IMR-90 (cell line): ENCODE measurements at regions not wholly inside any gene's neighbourhood (a gene's known extent, or its start where the extent isn't known, plus 50 kb on each side); places are given as distances from the start of the nearest gene placed in this dataset.

ENCODE experiments used
- ATAC-seq: fragments of 200-7000 bp; cut with Tn5 transposase; 2 replicates; pipeline ENCODE4 v1.9.1; 2020; ENCODE audit warnings: low read depth, mild to moderate bottlenecking, moderate library complexity
- BruUV-seq: library from RNA; stranded (reverse); fragments of 400-500 nt; replicated peaks from 2 replicates; lab custom pipeline; 2021; lab: Mats Ljungman, UMichigan
- CTCF ChIA-PET: fragments of 300-600 bp; formaldehyde crosslinking; extraction: SDS; loops from one replicate; lab custom pipeline; 2021; ENCODE audit warnings: antibody characterized with exemption; lab: Yijun Ruan, JAX
- POLR2A ChIA-PET: fragments of 300-600 bp; sonication (Branson Sonifier 250); formaldehyde crosslinking; loops from one replicate; lab custom pipeline; 2022; ENCODE audit warnings: antibody characterized with exemption; ENCODE audit not compliant: unreplicated experiment; lab: Charles Lee
- DNase-seq: peaks from one replicate; pipeline ENCODE4 v3.0.0; 2013
- H2AFZ ChIP-seq: replicated peaks from 2 replicates; pipeline ENCODE3; 2013; ENCODE audit warnings: low read length, mild to moderate bottlenecking; ENCODE audit not compliant: poor library complexity
- H2AK5ac ChIP-seq: 2 replicates; pipeline ENCODE4 v1.6.1; 2013; ENCODE audit warnings: low read depth, low read length, inconsistent platforms
- H2AK9ac ChIP-seq: replicated peaks from 2 replicates; pipeline ENCODE3; 2013; ENCODE audit warnings: mild to moderate bottlenecking, low read depth, low read length, moderate library complexity; ENCODE audit not compliant: poor library complexity
- H2BK120ac ChIP-seq: 2 replicates; pipeline ENCODE4 v1.6.1; 2013; ENCODE audit warnings: low read depth, low read length, inconsistent platforms
- H2BK15ac ChIP-seq: 3 replicates; pipeline ENCODE4 v1.6.1; 2013; ENCODE audit warnings: low read depth, low read length, inconsistent platforms
- H2BK20ac ChIP-seq: 2 replicates; pipeline ENCODE4 v1.6.1; 2013; ENCODE audit warnings: low read depth, mild to moderate bottlenecking, inconsistent platforms, low read length, moderate library complexity
- H2BK5ac ChIP-seq: 2 replicates; pipeline ENCODE4 v1.6.1; 2013; ENCODE audit warnings: mild to moderate bottlenecking, low read depth, low read length, inconsistent platforms; ENCODE audit not compliant: poor library complexity, severe bottlenecking
- H3K14ac ChIP-seq: replicated peaks from 2 replicates; pipeline ENCODE4 v1.6.1; 2013; ENCODE audit warnings: low read depth, low read length, inconsistent platforms
- H3K18ac ChIP-seq: 2 replicates; pipeline ENCODE4 v1.6.1; 2013; ENCODE audit warnings: low read depth, low read length, control low read depth
- H3K23ac ChIP-seq: 2 replicates; pipeline ENCODE4 v1.6.1; 2013; ENCODE audit warnings: low read depth, low read length, inconsistent platforms
- H3K27ac ChIP-seq: 2 replicates; pipeline ENCODE4 v1.5.1; 2013; ENCODE audit warnings: mild to moderate bottlenecking, control low read depth, low read length; ENCODE audit not compliant: insufficient read depth
- H3K27me3 ChIP-seq: 2 replicates; pipeline ENCODE4 v1.6.1; 2013; ENCODE audit warnings: low read length; ENCODE audit not compliant: control insufficient read depth, insufficient read depth
- H3K36me3 ChIP-seq: 2 replicates; pipeline ENCODE4 v1.6.1; 2013; ENCODE audit warnings: low read length, mixed read lengths; ENCODE audit not compliant: control insufficient read depth, insufficient read depth
- H3K4ac ChIP-seq: 2 replicates; pipeline ENCODE4 v1.6.1; 2013; ENCODE audit warnings: low read depth, low read length, inconsistent platforms
- H3K4me1 ChIP-seq: 2 replicates; pipeline ENCODE4 v1.6.1; 2013; ENCODE audit warnings: low read length, mixed read lengths; ENCODE audit not compliant: control insufficient read depth, insufficient read depth
- H3K4me2 ChIP-seq: 2 replicates; pipeline ENCODE4 v1.6.1; 2013; ENCODE audit warnings: low read depth, mild to moderate bottlenecking, control low read depth, low read length, moderate library complexity
- H3K4me3 ChIP-seq: 2 replicates; pipeline ENCODE4 v1.5.1; 2013; ENCODE audit warnings: low read depth, mild to moderate bottlenecking, control low read depth, low read length, moderate library complexity; ENCODE audit not compliant: insufficient read depth
- H3K56ac ChIP-seq: 2 replicates; pipeline ENCODE4 v1.6.1; 2013; ENCODE audit warnings: low read length, inconsistent platforms; ENCODE audit not compliant: insufficient read depth; ENCODE audit errors: extremely low read depth
- H3K79me1 ChIP-seq, 2 experiments: 2 replicates each; pipeline ENCODE4 v1.6.1; 2013; ENCODE audit warnings: low read length in 2 of 2, inconsistent platforms in 1 of 2, low read depth in 1 of 2
- H3K9ac ChIP-seq: 2 replicates; pipeline ENCODE4 v1.6.1; 2013; ENCODE audit warnings: low read depth, low read length, control low read depth
- H3K9me1 ChIP-seq: 2 replicates; pipeline ENCODE4 v1.6.1; 2013; ENCODE audit warnings: low read length, inconsistent platforms; ENCODE audit not compliant: insufficient read depth
- H3K9me3 ChIP-seq: 2 replicates; pipeline ENCODE4 v1.6.1; 2013; ENCODE audit warnings: low read length; ENCODE audit not compliant: control insufficient read depth, insufficient read depth
- H4K20me1 ChIP-seq: 2 replicates; pipeline ENCODE4 v1.6.1; 2013; ENCODE audit warnings: low read length, inconsistent platforms; ENCODE audit not compliant: insufficient read depth
- H4K5ac ChIP-seq: 2 replicates; pipeline ENCODE4 v1.6.1; 2013; ENCODE audit warnings: mild to moderate bottlenecking, low read depth, low read length, control low read depth
- H4K8ac ChIP-seq, 2 experiments: 2 replicates each; pipeline ENCODE4 v1.6.1; 2013; ENCODE audit warnings: low read depth in 2 of 2, low read length in 2 of 2, control low read depth in 1 of 2, inconsistent platforms in 1 of 2
- H4K91ac ChIP-seq: 2 replicates; pipeline ENCODE4 v1.6.1; 2013; ENCODE audit warnings: low read depth, low read length, inconsistent platforms; ENCODE audit not compliant: insufficient read depth
- CTCF ChIP-seq: conservative IDR thresholded peaks from 2 replicates; pipeline ENCODE4 v1.5.1; 2012; ENCODE audit warnings: mild to moderate bottlenecking, low read depth, low read length, improper control_type of control experiment
- FOS ChIP-seq: fragments of 150-350 bp; IDR thresholded peaks from 2 replicates; pipeline ENCODE4 v1.6.1; 2016; ENCODE audit warnings: low read depth, low read length
- WGBS, 2 experiments: methylation state at CpG; one replicate each; pipeline versions ENCODE4 v1.1.5 to v1.1.7; 2013; ENCODE audit warnings: missing lambda C conversion rate in 2 of 2; ENCODE audit not compliant: insufficient read length in 1 of 2; ENCODE audit errors: extremely low coverage in 2 of 2; 5-methylcytosine and 5-hydroxymethylcytosine counted together
- dilution Hi-C: fragments of 300-500 bp; cut with HindIII; formaldehyde crosslinking; loops from one replicate; pipeline ENCODE4 v1.14.3; 2018; ENCODE audit warnings: low sequenced_read_pairs; ENCODE audit not compliant: unreplicated experiment
- in situ Hi-C: fragments of 300-500 bp; cut with MboI; formaldehyde crosslinking; loops from 3 replicates; pipeline ENCODE4 v1.14.3; 2019; ENCODE audit warnings: low sequenced_read_pairs, inconsistent platforms, mixed read lengths
- intact Hi-C: fragments of 100-400 bp; cut with micrococcal nuclease; formaldehyde crosslinking; loops from 2 replicates; pipeline ENCODE4 v1.10.0; 2022

DNA sequence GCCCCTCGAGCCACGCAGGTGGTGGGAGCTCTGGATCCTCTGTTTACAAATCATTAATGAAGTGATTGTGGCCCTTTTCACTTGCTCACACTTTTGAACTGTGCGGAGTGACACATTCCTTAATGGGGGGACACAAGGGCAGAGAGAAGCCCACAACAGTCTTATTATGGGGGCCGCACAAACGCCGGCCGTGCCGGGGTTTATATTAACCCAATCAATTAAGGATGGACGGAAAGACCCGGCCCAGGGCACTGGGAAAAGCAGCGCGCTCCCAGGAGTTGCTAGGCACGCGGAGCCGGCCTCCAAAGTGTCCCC is 634.8 kb downstream of the IRX1 start:
- H3K14ac ChIP-seq, result no peak overlapping the region
- no peak overlapping the region for H3K9ac ChIP-seq
- no peak for DNase-seq
- no peak overlapping the region for H2BK5ac ChIP-seq
- H2AK5ac ChIP-seq, result no peak overlapping the region
- CTCF ChIA-PET, result no interaction called here
- H3K4me3 ChIP-seq, result no peak overlapping the region
- H2AK9ac ChIP-seq, result no peak overlapping the region
- no peaks in the 10 kb centered on the region for H3K27me3 ChIP-seq
- no peak overlapping the region for H4K91ac ChIP-seq
- H4K8ac ChIP-seq, result no peak overlapping the region
- H3K56ac ChIP-seq, result no peak overlapping the region
- H3K4ac ChIP-seq, result no peak overlapping the region
- POLR2A ChIA-PET, result no interaction called here
- intact Hi-C loops, result no loop called here
- no peak overlapping the region for H3K23ac ChIP-seq
- in situ Hi-C loops, result no loop called here
- H2BK20ac ChIP-seq, result no peak overlapping the region
- no peak overlapping the region for H2AFZ ChIP-seq
- no peak overlapping the region for H2BK15ac ChIP-seq
- H3K9me1 ChIP-seq, result no peaks in the 10 kb centered on the region
- no peak for TF ChIP-seq CTCF
- TF ChIP-seq FOS, result no peak
- no peak overlapping the region for H3K4me2 ChIP-seq
- no peak overlapping the region for H2BK120ac ChIP-seq
- H4K5ac ChIP-seq, result no peak overlapping the region
- BruUV-seq, result no TSS peak
- ATAC-seq, result no peak
- peaks cover 26% of the 10 kb centered on the region for H3K9me3 ChIP-seq
- H3K79me1 ChIP-seq, result no peaks in the 10 kb centered on the region
- no peaks in the 10 kb centered on the region for H3K4me1 ChIP-seq
- H3K36me3 ChIP-seq, result no peaks in the 10 kb centered on the region
- H4K20me1 ChIP-seq, result no peaks in the 10 kb centered on the region
- dilution Hi-C loops, result no loop called here
- WGBS, 2 experiments, result no CpG with 5 or more reads among the region's 15 CpGs
- no peak overlapping the region for H3K27ac ChIP-seq
- no peak overlapping the region for H3K18ac ChIP-seq
